Effector CD8-positive, alpha-beta T cell (primary cell): ENCODE measurements at regions not wholly inside any gene's neighbourhood (a gene's known extent, or its start where the extent isn't known, plus 50 kb on each side); places are given as distances from the start of the nearest gene placed in this dataset.
"Not testable (repeated sequence)": the region's sequence is repeated elsewhere in the genome, so short reads cannot be mapped to it uniquely, and the experiment has no call there.

Experiments used
- DNase-seq: peaks from one replicate; lab custom pipeline; 2025; lab: John Stamatoyannopoulos, UW

GRCh38 chr6:137709424-137710236, 157.4 kb upstream of the TNFAIP3 start:
- DNase-seq, result no peak

DNA sequence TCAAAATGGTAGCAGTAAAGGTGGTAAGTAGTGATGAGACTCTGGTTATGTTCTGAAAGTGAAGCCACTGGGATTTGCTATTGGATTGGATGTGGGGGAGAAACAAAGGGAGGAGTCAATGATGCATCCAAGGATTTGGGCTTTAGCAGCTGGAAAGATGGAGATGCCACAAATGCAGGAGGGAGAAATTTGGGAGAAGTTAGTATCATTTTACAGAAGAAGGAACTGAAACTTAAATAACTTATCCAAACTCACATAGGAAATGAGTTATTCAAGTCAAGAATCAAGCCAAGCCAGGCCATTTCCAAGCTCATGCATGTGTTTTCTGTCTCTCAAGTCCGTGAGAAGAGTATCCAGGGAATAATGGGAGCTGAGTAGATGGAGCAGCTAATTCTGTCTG, 155.1 kb upstream of the TNFAIP3 start:
- DNase-seq, result no peak

DNA sequence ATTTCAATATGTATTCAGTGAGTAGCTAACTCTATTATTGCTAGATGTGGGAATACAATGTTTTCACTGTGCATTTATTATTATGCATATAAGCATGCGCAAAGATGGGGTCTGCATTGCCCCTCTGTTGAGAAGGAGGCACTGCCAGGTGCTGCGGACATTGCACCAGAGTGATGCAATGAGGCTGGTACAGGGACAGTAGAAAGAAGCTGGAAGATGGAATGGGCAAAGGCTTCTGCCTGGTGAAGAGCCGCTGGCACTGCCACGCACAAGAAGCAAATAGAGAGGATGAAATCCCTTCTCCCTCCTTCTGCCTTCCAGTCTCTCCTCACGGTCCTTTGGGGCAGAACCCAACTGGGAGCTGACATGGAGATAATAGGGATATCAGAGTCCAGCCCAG, 154.5 kb upstream of the TNFAIP3 start:
- DNase-seq, result no peak

DNA sequence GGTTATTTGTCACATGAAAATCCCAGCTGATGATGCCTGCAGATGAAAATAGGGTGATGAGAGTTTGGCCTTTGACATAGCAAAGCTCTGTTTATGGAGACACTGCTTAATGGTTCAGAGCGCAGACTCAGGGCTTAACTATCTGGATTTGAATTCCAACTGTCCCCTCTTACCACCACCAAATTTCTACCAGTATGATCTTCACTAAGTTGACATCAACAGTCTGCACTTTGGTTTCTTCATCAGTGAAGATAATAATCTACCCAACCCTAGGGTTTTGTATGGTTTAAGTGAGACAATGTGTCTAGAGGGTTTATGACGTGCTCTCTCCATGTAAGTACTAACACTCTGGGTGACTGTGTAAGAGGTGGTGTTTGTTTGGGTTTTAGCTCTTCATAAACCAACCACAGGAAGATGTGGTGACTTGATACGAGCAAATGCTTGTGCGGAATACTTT, 151.4 kb upstream of the TNFAIP3 start:
- DNase-seq, result no peak

DNA sequence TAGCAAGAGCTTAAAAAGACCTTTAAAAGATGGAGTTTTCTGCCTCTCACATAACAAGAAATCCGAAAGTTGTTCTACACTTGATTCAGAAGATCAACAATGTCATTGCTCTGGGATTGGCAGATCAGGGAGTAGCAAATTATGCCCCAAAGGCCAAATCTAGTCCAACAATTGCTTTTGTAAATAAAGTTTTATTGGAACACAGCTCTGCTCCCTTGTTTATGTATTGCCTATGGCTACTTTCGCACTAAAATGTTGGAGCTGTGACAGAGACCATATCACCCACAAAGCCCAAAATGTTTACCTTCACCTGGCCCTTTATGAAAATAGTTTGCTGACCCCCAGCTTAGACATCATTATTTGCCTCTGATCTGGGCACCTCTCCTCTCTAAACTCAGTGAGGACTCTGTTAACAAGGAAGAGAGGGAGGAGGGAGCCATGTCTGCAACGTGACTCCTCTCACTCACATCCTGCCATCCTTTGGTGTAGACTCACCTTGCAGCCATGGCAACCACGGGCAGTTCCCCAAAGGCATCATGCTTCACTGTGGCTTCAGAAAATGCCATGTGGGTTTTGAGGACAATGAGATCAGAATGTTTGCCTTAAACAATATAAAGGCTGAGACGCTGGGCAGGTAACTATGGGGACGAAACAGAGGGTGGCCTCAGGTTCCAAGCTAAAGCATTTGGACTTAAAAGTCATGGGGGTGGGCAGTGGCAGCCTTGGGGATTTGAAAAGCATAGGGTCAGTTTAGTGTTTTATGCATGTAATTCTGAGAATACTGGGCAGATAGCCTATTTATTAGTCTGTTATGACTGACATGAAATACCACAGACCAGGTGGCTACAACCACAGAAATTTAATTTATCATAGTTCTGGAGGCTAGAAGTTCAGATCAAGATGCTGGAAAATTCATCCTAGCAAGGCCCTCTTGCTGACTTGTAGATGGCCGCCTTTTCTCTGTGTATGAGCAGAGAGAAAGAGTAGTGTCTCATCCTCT, 149.7 kb upstream of the TNFAIP3 start:
- DNase-seq, result peak; percentile 34

- DNase-seq, result not testable (repeated sequence)
These were observed 148.2 kb upstream of the TNFAIP3 start for GRCh38 chr6:137718903-137719302.

DNA sequence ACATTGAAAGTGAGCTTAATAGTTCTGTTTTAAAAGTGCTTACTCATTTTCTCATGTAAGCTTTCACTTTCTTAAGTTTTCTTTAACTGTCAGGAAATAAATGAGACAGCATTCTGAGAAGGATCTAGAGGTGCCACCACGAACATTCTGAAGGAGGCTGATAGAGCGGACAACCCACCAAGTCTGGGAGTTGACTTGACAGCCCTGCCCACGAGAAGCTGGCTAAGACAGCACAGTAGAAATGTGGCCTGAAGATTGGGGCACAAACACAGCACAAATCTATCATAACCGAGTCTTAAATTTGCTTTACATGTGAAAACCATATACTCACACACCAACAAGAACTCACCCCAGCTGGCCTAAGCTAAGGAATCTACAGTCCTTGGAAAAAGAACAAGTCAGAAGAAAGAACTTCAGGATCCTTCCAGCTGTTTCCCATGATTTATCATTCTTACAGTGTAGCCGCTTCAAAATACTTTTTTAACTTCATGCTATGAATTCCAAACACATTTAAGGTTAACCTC, 144.2 kb upstream of the TNFAIP3 start:
- DNase-seq, result no peak

- DNase-seq, result no peak
These were observed 143.6 kb upstream of the TNFAIP3 start for GRCh38 chr6:137723273-137724017.

DNA sequence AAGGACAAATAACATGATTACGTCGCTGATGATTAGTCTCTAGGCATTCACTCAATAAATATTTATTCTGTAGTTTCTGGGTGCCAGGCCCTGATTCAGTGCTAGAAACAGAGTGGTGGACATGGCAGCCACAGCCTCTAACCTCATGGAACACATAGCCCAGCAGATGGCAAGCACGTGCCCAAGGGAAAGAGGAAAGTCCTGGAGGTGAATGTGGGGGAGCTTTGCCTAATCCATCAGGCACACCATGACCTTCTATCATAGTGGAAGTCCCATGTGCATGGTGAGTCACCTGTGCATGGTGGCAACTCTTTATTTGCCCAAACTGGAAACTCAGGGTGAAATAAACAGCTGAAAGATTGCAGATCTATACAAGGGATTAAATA, 143.0 kb upstream of the TNFAIP3 start:
- DNase-seq, result no peak

DNA sequence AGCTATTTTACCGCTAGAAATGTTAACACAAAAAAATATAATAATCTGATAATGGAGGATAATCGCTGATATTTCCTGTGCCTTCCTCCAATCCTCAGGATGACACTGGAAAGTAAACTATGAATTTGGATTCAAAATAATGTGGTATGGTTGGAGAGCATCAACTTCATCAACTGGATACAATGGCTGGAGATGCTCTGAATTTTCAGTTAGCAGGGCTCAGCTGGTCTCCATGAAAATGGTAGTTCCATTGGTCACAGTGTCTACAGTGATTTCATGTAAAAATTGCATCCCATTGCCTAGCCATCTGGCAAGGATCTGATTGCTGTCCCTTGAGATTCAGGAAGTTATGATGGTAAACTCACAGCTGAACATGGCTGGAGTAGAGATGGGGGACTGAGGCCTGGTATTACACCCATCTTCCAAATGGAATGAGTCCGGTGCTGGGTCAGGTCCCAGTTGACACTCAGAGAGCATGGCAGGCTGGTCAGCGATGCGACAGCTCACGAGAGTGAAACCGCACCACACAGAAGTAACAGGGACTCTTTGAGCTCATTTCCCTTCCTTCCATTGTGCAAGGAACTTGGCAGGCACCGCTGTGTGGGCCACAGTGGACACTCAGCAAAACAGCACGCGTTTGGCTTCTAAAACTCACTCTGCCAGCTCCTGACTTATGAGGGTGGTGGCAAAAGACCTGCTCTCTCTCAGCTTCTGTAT, 142.4 kb upstream of the TNFAIP3 start:
- DNase-seq, result no peak

- no peak for DNase-seq
These were observed 141.1 kb upstream of the TNFAIP3 start for GRCh38 chr6:137725949-137726348.

DNA sequence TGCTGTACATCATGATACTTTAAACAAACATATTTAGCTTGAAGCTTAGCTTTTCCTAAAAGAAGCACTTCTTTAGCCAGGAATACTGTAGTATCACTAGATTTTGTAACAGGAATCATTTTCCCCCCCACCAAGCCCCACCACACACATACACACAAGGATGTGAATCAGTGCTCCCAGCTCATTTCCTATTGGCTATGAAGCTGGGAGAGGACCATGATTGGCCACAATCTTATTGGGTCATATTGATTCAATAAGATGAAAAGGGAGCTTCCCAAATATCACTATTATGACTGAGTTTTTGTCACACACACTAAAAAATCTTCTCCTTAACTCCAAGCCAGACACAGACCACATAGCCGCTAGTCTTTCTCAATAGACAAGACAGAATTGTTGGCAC, 140.5 kb upstream of the TNFAIP3 start:
- DNase-seq, result no peak

GRCh38 chr6:137727216-137727765, 139.8 kb upstream of the TNFAIP3 start:
- DNase-seq, result no peak

- no peak for DNase-seq
These were observed 138.4 kb upstream of the TNFAIP3 start for GRCh38 chr6:137728386-137729349.

- no peak for DNase-seq
These were observed 137.0 kb upstream of the TNFAIP3 start for GRCh38 chr6:137729866-137730629.

DNA sequence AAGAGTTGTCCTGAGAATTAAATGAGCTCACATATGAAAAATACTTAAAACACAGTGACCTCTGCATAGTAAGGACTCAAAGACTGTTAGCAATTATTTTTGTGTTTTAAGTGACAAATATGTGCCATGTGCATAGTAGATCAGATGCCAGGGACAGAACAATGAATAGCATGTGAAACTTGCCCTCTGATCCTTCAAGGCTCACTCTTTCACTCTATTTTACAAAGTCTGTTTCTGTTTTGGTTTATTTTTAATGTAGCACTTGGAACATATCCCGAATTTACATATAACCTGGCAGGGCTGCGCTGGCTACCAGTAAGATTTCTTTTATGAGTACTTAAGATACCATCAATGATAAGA, 135.5 kb upstream of the TNFAIP3 start:
- DNase-seq, result no peak

GRCh38 chr6:137731960-137732616, 135.0 kb upstream of the TNFAIP3 start:
- no peak for DNase-seq

DNA sequence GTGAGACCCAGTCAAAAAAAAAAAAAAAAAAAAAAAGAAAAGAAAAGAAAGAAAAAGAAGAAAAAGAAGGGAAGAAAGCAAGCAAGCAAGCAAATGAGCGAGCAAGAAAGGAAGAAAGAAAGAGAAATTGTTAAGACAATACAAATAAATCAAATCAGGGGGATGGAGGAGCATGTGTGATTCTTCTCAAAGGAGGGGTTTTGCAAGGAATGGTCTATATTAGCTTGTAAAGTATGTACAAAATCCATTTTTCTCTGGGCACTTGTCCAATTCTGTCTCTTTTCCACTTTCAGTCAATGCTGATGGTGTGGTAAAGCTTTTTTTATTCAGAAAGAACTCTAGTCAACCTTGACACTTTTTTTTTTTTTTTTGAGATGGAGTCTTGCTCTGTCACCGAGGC, 133.7 kb upstream of the TNFAIP3 start:
- DNase-seq, result no peak
